ENCODE measurements at regions not wholly inside any gene's neighbourhood (a gene's known extent, or its start where the extent isn't known, plus 50 kb on each side); places are given as distances from the start of the nearest gene placed in this dataset.

DNA sequence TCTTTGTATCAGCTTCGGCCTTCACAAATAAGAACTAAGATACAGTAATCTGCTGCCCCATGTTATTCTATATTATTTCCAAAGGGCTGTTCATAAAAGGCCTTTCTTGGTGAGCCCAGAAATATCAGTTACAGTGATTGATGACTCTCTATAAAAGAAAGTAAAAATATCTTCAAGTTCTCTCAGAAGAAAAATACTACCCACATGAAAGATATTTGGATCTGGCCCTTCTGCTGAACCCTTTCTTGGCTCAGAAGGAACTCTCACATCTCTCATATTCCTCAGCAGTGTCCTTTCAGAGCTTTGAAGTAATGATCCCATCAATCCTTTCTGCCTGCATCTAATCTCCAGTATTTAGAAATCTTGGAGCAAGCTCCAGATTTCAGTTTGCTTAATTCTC lies 76.3 kb upstream of the SLITRK1 start:
- DNase-seq: no peak

DNA sequence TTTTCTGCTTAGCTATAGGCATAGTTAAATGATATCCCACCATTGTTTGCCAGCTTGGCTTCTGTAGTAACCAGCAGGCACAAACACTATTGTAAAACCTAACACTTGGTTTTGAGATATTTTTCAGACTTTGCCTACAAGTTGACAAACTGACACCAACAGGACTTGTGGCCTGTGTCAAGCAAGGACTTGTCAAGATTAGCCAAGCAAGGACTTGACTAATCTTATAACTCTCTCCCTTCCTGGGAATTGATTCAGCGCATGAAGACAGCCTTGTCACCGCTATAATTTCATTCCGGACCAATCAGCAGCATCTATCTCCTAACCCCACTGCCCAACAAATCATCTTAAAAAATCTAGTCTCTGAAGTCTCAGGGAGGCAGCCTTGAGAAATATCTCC lies 72.7 kb upstream of the SLITRK1 start:
- DNase-seq: no peak

DNA sequence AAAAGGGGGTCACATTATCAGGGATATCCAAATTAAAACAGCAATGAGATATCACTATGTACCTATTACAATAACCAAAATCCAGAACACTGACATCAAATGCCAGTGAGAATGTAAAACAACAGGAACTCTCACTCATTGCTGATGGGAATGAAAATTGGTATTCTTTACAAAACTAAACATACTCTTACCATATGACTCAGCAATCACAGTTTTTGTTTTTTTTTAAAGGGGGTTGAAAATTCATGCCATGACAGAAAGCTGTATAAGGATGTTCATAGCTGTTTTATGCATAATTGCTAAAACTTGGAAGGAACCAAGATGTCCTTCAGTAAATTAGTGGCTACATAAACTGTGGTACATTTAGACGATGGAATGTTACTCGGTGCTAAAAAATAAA lies 71.6 kb upstream of the SLITRK1 start:
- DNase-seq: no peak

DNA sequence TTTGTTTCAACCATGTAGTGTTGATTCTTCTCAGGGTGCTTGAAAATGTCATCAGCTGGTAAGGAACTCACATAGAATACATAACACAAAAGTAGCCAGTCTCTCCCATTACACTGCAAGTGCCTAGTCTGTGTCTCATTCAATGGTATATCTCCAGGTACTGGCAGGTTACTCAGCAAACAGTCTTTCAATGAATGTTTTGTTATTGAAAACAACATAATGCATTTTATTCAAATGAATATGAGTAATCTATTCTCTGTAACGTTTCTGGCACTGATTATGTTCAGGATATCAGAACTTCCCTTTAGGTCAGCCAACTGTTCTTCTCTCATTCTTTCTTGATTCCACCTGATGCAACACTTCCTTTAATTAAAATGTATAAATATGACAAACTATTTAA lies 68.0 kb upstream of the SLITRK1 start:
- no peak for DNase-seq

DNA sequence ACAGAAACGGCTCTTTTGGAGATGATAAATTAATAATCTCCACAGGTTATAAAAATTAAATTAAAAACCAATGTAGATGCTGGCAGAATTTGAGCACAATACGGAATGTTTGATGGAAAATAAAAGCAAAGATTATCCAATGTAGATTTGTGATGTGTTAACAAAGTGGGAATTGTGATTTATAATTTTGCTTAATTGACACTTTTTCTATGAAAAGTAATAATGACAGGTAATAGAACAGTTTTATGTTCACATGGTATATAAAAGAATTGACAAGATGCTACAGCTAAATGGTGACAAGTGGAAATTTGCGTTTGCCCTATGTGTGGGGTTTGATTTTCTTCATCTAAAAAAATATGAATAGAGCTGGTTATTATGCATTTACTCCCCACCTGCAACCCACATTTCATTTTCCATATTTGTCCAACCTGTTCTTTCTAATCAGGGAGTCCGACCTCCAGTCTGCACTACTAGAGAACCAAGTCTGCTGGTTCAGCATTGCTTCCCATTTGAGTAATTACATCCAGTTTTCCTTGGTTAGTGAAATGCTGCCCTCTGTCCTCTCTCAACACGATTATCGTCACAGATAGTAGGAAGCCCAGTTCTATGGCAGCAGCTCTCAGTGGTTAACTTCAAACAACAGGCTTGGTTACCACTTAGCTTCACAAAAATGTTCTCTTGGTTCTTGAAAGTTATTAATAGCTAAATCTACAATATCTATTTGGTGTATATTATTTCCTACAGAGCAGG lies 61.4 kb upstream of the SLITRK1 start:
- DNase-seq: no peak

DNA sequence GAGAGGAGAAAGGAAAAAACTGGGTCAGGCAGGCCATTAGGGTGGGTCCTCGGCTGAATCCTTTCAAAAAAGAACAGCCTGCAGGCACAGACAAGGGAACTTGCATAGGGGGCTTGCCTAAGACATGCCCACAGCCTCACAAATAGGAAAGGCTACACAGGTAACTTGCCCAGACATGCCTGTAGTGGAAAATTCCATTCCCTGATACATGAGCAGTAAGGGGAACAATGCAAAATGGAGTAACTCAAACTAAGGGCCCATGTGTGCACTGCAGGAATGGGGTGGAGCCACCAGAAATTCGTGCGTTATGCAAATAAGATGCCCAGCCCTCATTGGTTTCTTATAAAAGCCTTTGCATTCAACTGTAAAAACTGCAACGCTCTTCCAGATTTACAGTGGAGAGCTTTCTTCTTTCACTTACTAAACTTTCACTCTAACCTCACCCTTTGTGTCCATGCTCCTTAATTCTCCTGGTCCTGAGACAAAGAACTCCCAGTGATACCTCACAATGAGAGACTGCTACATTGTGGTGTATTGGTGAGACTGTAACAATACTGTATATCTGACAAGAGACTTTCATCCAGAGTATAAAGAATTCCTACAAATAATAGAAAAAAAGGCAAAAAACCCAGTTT lies 59.5 kb upstream of the SLITRK1 start:
- DNase-seq: no peak

DNA sequence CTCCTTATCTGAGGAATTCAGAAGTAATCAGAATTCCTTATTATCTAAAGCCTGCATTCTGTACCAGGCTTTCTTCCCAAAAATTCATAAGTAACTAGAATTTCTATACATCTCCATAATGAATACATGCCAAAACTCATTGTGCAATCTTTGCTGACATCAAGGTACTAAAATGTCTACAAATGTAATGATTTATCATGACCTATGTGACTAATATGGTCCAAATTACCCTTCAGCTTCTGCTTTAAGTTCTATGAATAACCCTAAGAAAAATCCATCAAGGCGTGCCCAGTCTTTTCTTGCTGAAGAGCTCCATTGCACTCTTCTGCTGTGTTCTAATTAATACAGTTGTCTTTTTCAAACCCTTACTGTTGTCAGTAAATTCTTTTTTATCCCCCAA lies 58.5 kb upstream of the SLITRK1 start:
- DNase-seq: no peak

DNA sequence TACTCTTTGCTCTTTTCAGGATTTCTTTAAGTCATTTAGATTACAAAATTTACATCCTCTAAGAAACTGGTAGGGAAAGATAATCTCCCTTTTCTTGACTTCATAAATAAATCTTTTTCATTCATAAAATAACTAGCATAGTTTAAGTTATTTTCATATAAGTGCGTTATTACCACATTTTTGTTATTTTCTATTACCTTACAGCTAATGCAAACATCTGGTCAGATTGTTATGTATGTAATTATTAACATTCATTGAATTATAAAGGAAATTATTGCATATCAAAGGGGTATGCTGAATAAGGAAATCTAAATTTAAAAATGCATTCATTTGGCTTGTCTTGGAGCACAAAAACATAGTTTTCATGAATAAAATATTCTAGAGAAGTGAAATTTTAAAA lies 55.3 kb upstream of the SLITRK1 start:
- DNase-seq: no peak

DNA sequence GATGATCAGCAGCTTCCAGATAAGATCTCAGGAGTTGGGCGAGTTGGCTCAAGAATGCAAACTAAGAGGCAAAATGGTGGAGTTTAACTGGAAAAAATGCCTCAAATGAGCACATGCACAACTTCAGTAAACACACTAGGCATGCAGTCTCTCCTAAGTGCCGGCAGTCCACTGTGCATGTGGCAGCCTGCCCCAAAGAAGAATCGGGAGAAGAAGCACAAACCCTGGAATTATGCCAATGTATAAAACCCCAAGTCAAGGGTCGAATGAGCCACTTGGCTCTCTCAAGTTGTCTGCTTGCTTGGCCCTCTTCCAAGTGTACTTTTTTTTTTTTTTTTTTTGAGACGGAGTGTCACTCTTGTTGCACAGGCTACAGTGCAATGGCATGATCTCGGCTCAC lies 53.3 kb upstream of the SLITRK1 start:
- peak; percentile 11 for DNase-seq
